A549 (cell line): ENCODE measurements at regions not wholly inside any gene's neighbourhood (a gene's known extent, or its start where the extent isn't known, plus 50 kb on each side); places are given as distances from the start of the nearest gene placed in this dataset.

ENCODE experiments used
- ATAC-seq, 2 experiments: fragments of 200-7000 bp in 1 of 2; fragments of >200 bp in 1 of 2; cut with Nextera tagmentation in 1 of 2; cut with Tn5 transposase in 1 of 2; 3 replicates each; pipeline versions ENCODE4 v1.8.0 to v1.9.1; 2018 to 2020; ENCODE audit warnings: mild to moderate bottlenecking in 1 of 2, moderate library complexity in 1 of 2
- CTCF ChIA-PET: fragments of 300-600 bp; sonication (Branson Sonifier 250); formaldehyde crosslinking; extraction: SDS; loops from one replicate; lab custom pipeline; 2021; ENCODE audit warnings: antibody characterized with exemption, inconsistent platforms; lab: Yijun Ruan, JAX
- POLR2A ChIA-PET: fragments of 350-600 bp; formaldehyde crosslinking; extraction: SDS; loops from one replicate; lab custom pipeline; 2021; ENCODE audit warnings: antibody characterized with exemption, inconsistent platforms; lab: Yijun Ruan, JAX
- DNase-seq, 2 experiments: peaks; one replicate each; pipeline versions ENCODE4 v3.0.0 to v3.0.0-alpha.2; 2011 to 2016; ENCODE audit warnings: low read depth in 1 of 2, low spot score in 1 of 2
- FAIRE-seq: peaks from 2 replicates; lab custom pipeline; 2011; peaks lifted over from hg19 to GRCh38; lab: Jason Lieb, UNC
- H3K27ac ChIP-seq, 2 experiments: fragments of >200 bp; sonication (Bioruptor Twin); formaldehyde crosslinking; 3 replicates each; pipeline ENCODE4 v1.5.1; 2016 to 2017
- H3K4me1 ChIP-seq: fragments of >200 bp; sonication (Bioruptor Twin); formaldehyde crosslinking; 3 replicates; pipeline ENCODE4 v1.6.1; 2016
- H3K4me2 ChIP-seq: fragments of >200 bp; sonication (Bioruptor Twin); formaldehyde crosslinking; 3 replicates; pipeline ENCODE4 v1.6.1; 2016
- H3K4me3 ChIP-seq: fragments of >200 bp; sonication (Bioruptor Twin); formaldehyde crosslinking; 3 replicates; pipeline ENCODE4 v1.5.1; 2016
- H3K9me3 ChIP-seq: fragments of >200 bp; sonication (Bioruptor Twin); formaldehyde crosslinking; 3 replicates; pipeline ENCODE4 v1.6.1; 2016
- CHD2 ChIP-seq: fragments of 150-350 bp; IDR thresholded peaks from 2 replicates; pipeline ENCODE4 v1.6.1; 2014; ENCODE audit warnings: low read length; ENCODE audit not compliant: partially characterized antibody
- CHD4 ChIP-seq: fragments of 200-600 bp; sonication (generic); IDR thresholded peaks from 2 replicates; pipeline ENCODE4 v1.6.1; 2016; ENCODE audit warnings: antibody characterized with exemption, mild to moderate bottlenecking, borderline replicate concordance
- ELK1 ChIP-seq: fragments of 150-350 bp; IDR thresholded peaks from 2 replicates; pipeline ENCODE4 v1.6.1; 2014; ENCODE audit warnings: low read depth, mild to moderate bottlenecking, low read length
- ESRRA ChIP-seq: fragments of 150-350 bp; IDR thresholded peaks from 2 replicates; pipeline ENCODE4 v1.6.1; 2014; ENCODE audit warnings: mild to moderate bottlenecking, low read length, borderline replicate concordance
- FOSL2 ChIP-seq, 2 experiments: fragments of 450-650 bp in 1 of 2; fragments of >200 bp in 1 of 2; sonication (Bioruptor Twin) in 1 of 2; formaldehyde crosslinking; IDR thresholded peaks; 2 replicates each; pipeline versions ENCODE4 v1.5.0 to v1.6.1; 2016 to 2020; ENCODE audit warnings: mild to moderate bottlenecking in 1 of 2, moderate library complexity in 1 of 2
- HDAC2 ChIP-seq: fragments of 200-600 bp; sonication (generic); IDR thresholded peaks from 2 replicates; pipeline ENCODE4 v1.6.1; 2016
- HES2 ChIP-seq: fragments of >200 bp; sonication (Bioruptor Twin); formaldehyde crosslinking; IDR thresholded peaks from 2 replicates; pipeline ENCODE4 v1.6.1; 2016
- HMGXB4 ChIP-seq: fragments of 250-450 bp; sonication (Bioruptor Pico); IDR thresholded peaks from 2 replicates; pipeline ENCODE4 v1.5.0; 2021; ENCODE audit warnings: mild to moderate bottlenecking, moderate library complexity, borderline replicate concordance
- HOXA7 ChIP-seq: fragments of 250-450 bp; sonication (Bioruptor Pico); IDR thresholded peaks from 2 replicates; pipeline ENCODE4 v1.5.0; 2020; ENCODE audit warnings: mild to moderate bottlenecking, moderate library complexity
- JUN ChIP-seq, 2 experiments: fragments of >200 bp; sonication (Bioruptor Twin); formaldehyde crosslinking; IDR thresholded peaks; 2 replicates in 1 of 2; 3 replicates in 1 of 2; pipeline ENCODE4 v1.6.1; 2016 to 2017
- MAFK ChIP-seq: fragments of 450-650 bp; IDR thresholded peaks from 2 replicates; pipeline ENCODE4 v1.6.1; 2014; ENCODE audit not compliant: partially characterized antibody
- MAX ChIP-seq: IDR thresholded peaks from 2 replicates; pipeline ENCODE4 v1.6.1; 2012
- PHF8 ChIP-seq: fragments of 200-600 bp; sonication (generic); IDR thresholded peaks from 2 replicates; pipeline ENCODE4 v1.6.1; 2016; ENCODE audit warnings: low read depth, mild to moderate bottlenecking, antibody characterized with exemption, moderate library complexity, borderline replicate concordance
- POLR2A ChIP-seq: IDR thresholded peaks from 2 replicates; pipeline ENCODE4 v1.6.1; 2012; ENCODE audit warnings: mild to moderate bottlenecking, low read length
- POLR2AphosphoS2 ChIP-seq: conservative IDR thresholded peaks from 2 replicates; pipeline ENCODE4 v1.6.1; 2012; ENCODE audit warnings: low read length, improper control_type of control experiment, inconsistent platforms
- RAD21 ChIP-seq, 2 experiments: fragments of >200 bp in 1 of 2; sonication (Bioruptor Twin) in 1 of 2; formaldehyde crosslinking in 1 of 2; IDR thresholded peaks in 1 of 2; conservative IDR thresholded peaks in 1 of 2; 2 replicates in 1 of 2; 3 replicates in 1 of 2; pipeline ENCODE4 v1.6.1; 2012 to 2018; ENCODE audit warnings: inconsistent platforms in 1 of 2
- RARB ChIP-seq: fragments of 250-450 bp; sonication (Bioruptor Pico); IDR thresholded peaks from 2 replicates; pipeline ENCODE4 v1.8.0; 2021; ENCODE audit warnings: mild to moderate bottlenecking, moderate library complexity
- RNF2 ChIP-seq: fragments of 200-600 bp; sonication (generic); IDR thresholded peaks from 2 replicates; pipeline ENCODE4 v1.6.1; 2016; ENCODE audit warnings: low read depth, mild to moderate bottlenecking, antibody characterized with exemption, moderate library complexity, borderline replicate concordance
- SMC3 ChIP-seq: fragments of >200 bp; sonication (Bioruptor Twin); formaldehyde crosslinking; IDR thresholded peaks from 3 replicates; pipeline ENCODE4 v1.6.1; 2018; ENCODE audit warnings: inconsistent platforms
- SREBF2 ChIP-seq: fragments of 450-650 bp; IDR thresholded peaks from 2 replicates; pipeline ENCODE4 v1.6.1; 2014; ENCODE audit warnings: mild to moderate bottlenecking, moderate library complexity
- ZFP36 ChIP-seq: fragments of 450-650 bp; IDR thresholded peaks from 2 replicates; pipeline ENCODE4 v1.6.1; 2014; ENCODE audit warnings: borderline replicate concordance; ENCODE audit not compliant: partially characterized antibody
- ZSCAN20 ChIP-seq: fragments of 250-450 bp; sonication (Bioruptor Pico); IDR thresholded peaks from 2 replicates; pipeline ENCODE4 v1.8.0; 2022; ENCODE audit warnings: mild to moderate bottlenecking, moderate library complexity
- WGBS: methylation state at CpG from one replicate; pipeline ENCODE4 v1.1.6; 2017; ENCODE audit errors: missing lambda C conversion rate; 5-methylcytosine and 5-hydroxymethylcytosine counted together
- TF ChIP-seq, protein P1 (sequence below): fragments of >200 bp; sonication (Bioruptor Twin); formaldehyde crosslinking; IDR thresholded peaks from 3 replicates; pipeline ENCODE4 v1.6.1; 2016

- TF ChIP-seq, protein P1, sequence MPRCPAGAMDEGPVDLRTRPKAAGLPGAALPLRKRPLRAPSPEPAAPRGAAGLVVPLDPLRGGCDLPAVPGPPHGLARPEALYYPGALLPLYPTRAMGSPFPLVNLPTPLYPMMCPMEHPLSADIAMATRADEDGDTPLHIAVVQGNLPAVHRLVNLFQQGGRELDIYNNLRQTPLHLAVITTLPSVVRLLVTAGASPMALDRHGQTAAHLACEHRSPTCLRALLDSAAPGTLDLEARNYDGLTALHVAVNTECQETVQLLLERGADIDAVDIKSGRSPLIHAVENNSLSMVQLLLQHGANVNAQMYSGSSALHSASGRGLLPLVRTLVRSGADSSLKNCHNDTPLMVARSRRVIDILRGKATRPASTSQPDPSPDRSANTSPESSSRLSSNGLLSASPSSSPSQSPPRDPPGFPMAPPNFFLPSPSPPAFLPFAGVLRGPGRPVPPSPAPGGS, result no peak
- TF ChIP-seq SREBF2, result no peak
- no peak for TF ChIP-seq CHD2
- TF ChIP-seq ZFP36, result no peak
- TF ChIP-seq CHD4, result no peak
- no peak for TF ChIP-seq PHF8
Measured at GRCh38 chr1:157219600-157219999, 81.4 kb upstream of the ETV3 start (continued).

DNA sequence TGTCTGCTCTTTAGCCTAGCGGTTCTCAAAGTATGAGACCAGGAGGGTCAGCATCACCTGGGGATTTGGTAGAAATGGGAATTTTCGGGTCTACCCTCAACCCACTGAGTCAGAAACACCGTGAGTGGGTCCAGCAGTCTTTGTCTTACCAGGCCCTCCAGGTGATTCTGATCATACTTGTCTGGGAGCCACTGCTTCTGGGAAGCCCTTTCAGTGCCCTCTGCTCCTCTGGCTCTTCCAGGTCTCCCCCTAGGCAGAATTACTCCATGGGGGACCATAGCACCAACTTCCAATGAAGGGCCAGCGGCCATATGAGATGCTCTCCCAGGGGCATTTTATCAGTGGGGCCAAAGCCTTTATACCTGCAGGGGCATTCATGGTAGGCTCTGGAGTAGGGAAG is 81.0 kb upstream of the ETV3 start:
- DNase-seq (no peak), ATAC-seq (no peak), FAIRE-seq (no peak)
- ChIA-PET POLR2A (no interaction called here), CTCF (no interaction called here)
- Histone ChIP-seq H3K4me2 (no peak overlapping the region), H3K4me1 (no peaks in the 10 kb centered on the region), H3K9me3 (no peaks in the 10 kb centered on the region)
- TF ChIP-seq RAD21 (conservative IDR thresholded peaks at IDR 0.05 in 1 of 2, IDR thresholded peaks at IDR 0.05 in 1 of 2), result no peak
- TF ChIP-seq CHD2, result no peak
- TF ChIP-seq HOXA7 (CRISPR knock-in tag), result no peak
- TF ChIP-seq ZSCAN20 (CRISPR knock-in tag), result no peak
- TF ChIP-seq RNF2, result no peak
- TF ChIP-seq FOSL2 (IDR thresholded peaks at IDR 0.05), result no peak
- no peak for TF ChIP-seq FOSL2 (CRISPR knock-in tag; IDR thresholded peaks at IDR 0.05)
- no peak for TF ChIP-seq HES2
- no peak for TF ChIP-seq ELK1
- no peak for TF ChIP-seq POLR2AphosphoS2
- no peak for TF ChIP-seq MAX
- TF ChIP-seq POLR2A, result no peak
- no peak for TF ChIP-seq JUN (IDR thresholded peaks at IDR 0.05)
- TF ChIP-seq, all 56 proteins: peak for 0
- WGBS, result 4% methylated on average over 4 of the region's 4 CpGs
- Histone ChIP-seq H3K27ac (no peak overlapping the region), H3K4me3 (no peak overlapping the region)

- FAIRE-seq, result no peak
- 8% methylated on average over 6 of the region's 6 CpGs for WGBS
- no peak overlapping the region for H3K4me2 ChIP-seq
- TF ChIP-seq SMC3, result no peak
- TF ChIP-seq, all 56 proteins: peak for 0
- no peak for ATAC-seq
- no peak overlapping the region for H3K4me3 ChIP-seq
- no peaks in the 10 kb centered on the region for H3K9me3 ChIP-seq
- no peaks in the 10 kb centered on the region for H3K4me1 ChIP-seq
- H3K27ac ChIP-seq, result no peak overlapping the region
- DNase-seq, result no peak
- ChIA-PET POLR2A (no interaction called here), CTCF (interaction anchor here (0.6 to 1.1 kb wide), 2 partner anchors 271 to 278 kb away, joined by 3 to 4 read pairs; no protein-coding TSS in a partner anchor)
Measured at GRCh38 chr1:157218671-157219070, 80.5 kb upstream of the ETV3 start.

- POLR2A ChIA-PET, result no interaction called here
- H3K4me1 ChIP-seq, result no peaks in the 10 kb centered on the region
- WGBS, result 0% methylated on average over 4 of the region's 4 CpGs
- DNase-seq (no peak), FAIRE-seq (no peak), ATAC-seq (no peak)
- CTCF ChIA-PET, result interaction anchor here (1.1 to 1.7 kb wide), 2 partner anchors 19 to 280 kb away, joined by 3 to 4 read pairs; no protein-coding TSS in a partner anchor
- no peak for TF ChIP-seq ESRRA
- no peak for TF ChIP-seq RNF2
- TF ChIP-seq HDAC2, result no peak
- TF ChIP-seq HMGXB4 (CRISPR knock-in tag), result no peak
- no peak for TF ChIP-seq MAFK
- no peak for TF ChIP-seq RARB (CRISPR knock-in tag)
- no peaks in the 10 kb centered on the region for H3K9me3 ChIP-seq
- H3K4me3 ChIP-seq, result no peak overlapping the region
- no peak overlapping the region for H3K27ac ChIP-seq
- no peak overlapping the region for H3K4me2 ChIP-seq
Measured at GRCh38 chr1:157217486-157217885, 79.3 kb upstream of the ETV3 start.
